Loucy (cell line): ENCODE measurements at regions not wholly inside any gene's neighbourhood (a gene's known extent, or its start where the extent isn't known, plus 50 kb on each side); places are given as distances from the start of the nearest gene placed in this dataset.

Source experiments
- EZH2phosphoT487 ChIP-seq: fragments of 200-600 bp; IDR thresholded peaks from 2 replicates; pipeline ENCODE4 v1.6.1; 2018; ENCODE audit warnings: antibody characterized with exemption, mild to moderate bottlenecking, moderate library complexity, borderline replicate concordance
- TF ChIP-seq, protein P1 (sequence below): fragments of 200-600 bp; sonication (generic); conservative IDR thresholded peaks from 2 replicates; pipeline ENCODE4 v1.5.1; 2014; ENCODE audit warnings: mild to moderate bottlenecking, antibody characterized with exemption, low read length

DNA sequence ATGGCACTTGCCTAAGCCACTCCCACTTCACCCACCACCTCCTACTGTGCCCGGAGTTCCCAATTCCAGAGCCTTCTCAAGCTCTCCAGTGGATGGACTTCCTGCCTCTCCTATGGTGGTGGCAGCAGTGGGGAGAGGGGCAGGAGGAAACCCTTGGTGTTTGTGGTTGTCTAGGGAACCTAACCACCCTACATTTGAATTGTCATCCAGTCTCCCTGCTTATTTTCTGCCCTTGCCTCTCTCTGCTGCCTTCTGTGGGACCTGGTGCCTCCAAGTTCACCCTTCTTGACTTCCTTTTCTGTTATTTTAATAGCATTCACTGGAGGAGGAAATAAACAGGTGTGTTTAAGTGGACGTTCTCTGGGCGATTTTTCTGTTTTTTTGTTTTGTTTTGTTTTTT lies 50.0 kb upstream of the HPCAL1 start:
- TF ChIP-seq, protein P1, sequence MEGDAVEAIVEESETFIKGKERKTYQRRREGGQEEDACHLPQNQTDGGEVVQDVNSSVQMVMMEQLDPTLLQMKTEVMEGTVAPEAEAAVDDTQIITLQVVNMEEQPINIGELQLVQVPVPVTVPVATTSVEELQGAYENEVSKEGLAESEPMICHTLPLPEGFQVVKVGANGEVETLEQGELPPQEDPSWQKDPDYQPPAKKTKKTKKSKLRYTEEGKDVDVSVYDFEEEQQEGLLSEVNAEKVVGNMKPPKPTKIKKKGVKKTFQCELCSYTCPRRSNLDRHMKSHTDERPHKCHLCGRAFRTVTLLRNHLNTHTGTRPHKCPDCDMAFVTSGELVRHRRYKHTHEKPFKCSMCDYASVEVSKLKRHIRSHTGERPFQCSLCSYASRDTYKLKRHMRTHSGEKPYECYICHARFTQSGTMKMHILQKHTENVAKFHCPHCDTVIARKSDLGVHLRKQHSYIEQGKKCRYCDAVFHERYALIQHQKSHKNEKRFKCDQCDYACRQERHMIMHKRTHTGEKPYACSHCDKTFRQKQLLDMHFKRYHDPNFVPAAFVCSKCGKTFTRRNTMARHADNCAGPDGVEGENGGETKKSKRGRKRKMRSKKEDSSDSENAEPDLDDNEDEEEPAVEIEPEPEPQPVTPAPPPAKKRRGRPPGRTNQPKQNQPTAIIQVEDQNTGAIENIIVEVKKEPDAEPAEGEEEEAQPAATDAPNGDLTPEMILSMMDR: no peak
- TF ChIP-seq EZH2phosphoT487: no peak
